Natural killer cell (primary cell): ENCODE measurements at regions not wholly inside any gene's neighbourhood (a gene's known extent, or its start where the extent isn't known, plus 50 kb on each side); places are given as distances from the start of the nearest gene placed in this dataset.

Source experiments
- ATAC-seq, 3 donors: fragments of 150-1000 bp in 2 of 3; fragments of 200-7000 bp in 1 of 3; cut with Tn5 transposase; 1 replicate in 1 of 3; 2 replicates in 2 of 3; pipeline ENCODE4 v1.10.0; 2021; ENCODE audit warnings: mild to moderate bottlenecking in 2 of 3, moderate library complexity in 2 of 3
- DNase-seq, 2 donors: peaks; one replicate each; pipeline versions ENCODE4 v3.0.0 to v3.0.0-alpha.2; 2013 to 2021; ENCODE audit warnings: mixed read lengths in 1 of 2
- H3K27ac ChIP-seq: one replicate; pipeline ENCODE4 v1.5.1; 2013; ENCODE audit warnings: mild to moderate bottlenecking, low read length
- H3K27me3 ChIP-seq: one replicate; pipeline ENCODE4 v1.6.1; 2013; ENCODE audit warnings: low read length; ENCODE audit not compliant: control insufficient read depth, insufficient read depth
- H3K36me3 ChIP-seq: one replicate; pipeline ENCODE4 v1.6.1; 2013; ENCODE audit warnings: low read length; ENCODE audit not compliant: control insufficient read depth, insufficient read depth
- H3K4me1 ChIP-seq: one replicate; pipeline ENCODE4 v1.6.1; 2013; ENCODE audit warnings: low read length; ENCODE audit not compliant: control insufficient read depth, insufficient read depth
- H3K4me3 ChIP-seq: one replicate; pipeline ENCODE4 v1.5.1; 2013; ENCODE audit warnings: low read length
- H3K9me3 ChIP-seq: one replicate; pipeline ENCODE4 v1.6.1; 2013; ENCODE audit warnings: low read length; ENCODE audit not compliant: control insufficient read depth, insufficient read depth
- H3K27ac Mint-ChIP-seq, 2 donors: one replicate each; pipeline ENCODE4 v1.8.0; 2022; ENCODE audit warnings: mild to moderate bottlenecking in 2 of 2, mixed read lengths in 2 of 2, moderate library complexity in 1 of 2
- H3K27me3 Mint-ChIP-seq, 2 donors: one replicate each; pipeline ENCODE4 v1.8.0; 2022; ENCODE audit warnings: low read depth in 2 of 2, mixed read lengths in 2 of 2
- H3K36me3 Mint-ChIP-seq: one replicate; pipeline ENCODE4 v1.8.0; 2022; ENCODE audit warnings: mixed read lengths
- H3K4me1 Mint-ChIP-seq, 2 donors: one replicate each; pipeline ENCODE4 v1.8.0; 2022; ENCODE audit warnings: mixed read lengths in 2 of 2
- H3K4me3 Mint-ChIP-seq: one replicate; pipeline ENCODE4 v1.8.0; 2022; ENCODE audit warnings: mild to moderate bottlenecking, moderate library complexity, mixed read lengths
- H3K9me3 Mint-ChIP-seq, 2 donors: one replicate each; pipeline ENCODE4 v1.8.0; 2022; ENCODE audit warnings: mixed read lengths in 2 of 2
- CTCF ChIP-seq: fragments of 200-600 bp; IDR thresholded peaks from one replicate; pipeline ENCODE4 v1.8.0; 2022; ENCODE audit warnings: antibody characterized with exemption
- WGBS: methylation state at CpG from one replicate; pipeline ENCODE4 v1.1.7; 2013; ENCODE audit warnings: missing lambda C conversion rate; ENCODE audit not compliant: insufficient coverage; 5-methylcytosine and 5-hydroxymethylcytosine counted together
- intact Hi-C: fragments of 100-400 bp; cut with micrococcal nuclease; formaldehyde crosslinking; loops from one replicate; pipeline ENCODE4 v1.14.2; 2022

- H3K27me3 Mint-ChIP-seq, result no peaks in the 10 kb centered on the region
- no peak for DNase-seq
- no peak overlapping the region for H3K4me3 Mint-ChIP-seq
- Histone ChIP-seq H3K4me3 (no peak overlapping the region), H3K4me1 (no peaks in the 10 kb centered on the region), H3K27me3 (no peaks in the 10 kb centered on the region), H3K27ac (no peak overlapping the region), H3K9me3 (no peaks in the 10 kb centered on the region), H3K36me3 (no peaks in the 10 kb centered on the region)
- TF ChIP-seq CTCF, result no peak
- 93% methylated on average over 5 of the region's 5 CpGs for WGBS
- H3K4me1 Mint-ChIP-seq, result no peaks in the 10 kb centered on the region
- no peak overlapping the region for H3K27ac Mint-ChIP-seq
- no peaks in the 10 kb centered on the region for H3K36me3 Mint-ChIP-seq
- peaks cover 0 to 7% of the 10 kb centered on the region in 2 donors for H3K9me3 Mint-ChIP-seq
- intact Hi-C loops, result no loop called here
- no peak for ATAC-seq
Observed at GRCh38 chr14:56989359-56989758, 179.1 kb upstream of the OTX2 start.

GRCh38 chr14:56979936-56980335 lies 169.7 kb upstream of the OTX2 start:
- H3K36me3 Mint-ChIP-seq, result no peaks in the 10 kb centered on the region
- H3K27ac Mint-ChIP-seq, result no peak overlapping the region
- Histone ChIP-seq H3K27ac (no peak overlapping the region), H3K36me3 (no peaks in the 10 kb centered on the region), H3K27me3 (no peaks in the 10 kb centered on the region), H3K4me3 (no peak overlapping the region), H3K9me3 (no peaks in the 10 kb centered on the region), H3K4me1 (no peaks in the 10 kb centered on the region)
- H3K9me3 Mint-ChIP-seq, result peaks cover 2 to 8% of the 10 kb centered on the region in 2 donors
- DNase-seq (no peak), ATAC-seq (no peak)
- no peak for TF ChIP-seq CTCF
- no peaks in the 10 kb centered on the region for H3K4me1 Mint-ChIP-seq
- intact Hi-C loops, result no loop called here
- H3K27me3 Mint-ChIP-seq, result no peaks in the 10 kb centered on the region
- WGBS, result 44% methylated on average over 2 of the region's 3 CpGs
- H3K4me3 Mint-ChIP-seq, result no peak overlapping the region

GRCh38 chr14:56976211-56976610 lies 165.9 kb upstream of the OTX2 start:
- Histone ChIP-seq H3K9me3 (no peaks in the 10 kb centered on the region), H3K4me1 (no peaks in the 10 kb centered on the region), H3K27me3 (no peaks in the 10 kb centered on the region), H3K27ac (no peak overlapping the region), H3K36me3 (no peaks in the 10 kb centered on the region), H3K4me3 (no peak overlapping the region)
- DNase-seq, result no peak
- Mint-ChIP-seq H3K36me3 (no peaks in the 10 kb centered on the region), H3K27me3 (no peaks in the 10 kb centered on the region), H3K9me3 (peaks cover 4 to 8% of the 10 kb centered on the region in 2 donors), H3K4me3 (no peak overlapping the region), H3K4me1 (no peaks in the 10 kb centered on the region), H3K27ac (no peak overlapping the region)
- 54% methylated on average over 2 of the region's 2 CpGs for WGBS
- intact Hi-C loops, result no loop called here
- ATAC-seq, result no peak
- no peak for TF ChIP-seq CTCF

GRCh38 chr14:56975521-56975920 lies 165.2 kb upstream of the OTX2 start:
- no peak overlapping the region for H3K27ac Mint-ChIP-seq
- no peaks in the 10 kb centered on the region for H3K9me3 ChIP-seq
- H3K27me3 Mint-ChIP-seq, result no peaks in the 10 kb centered on the region
- H3K4me3 ChIP-seq, result no peak overlapping the region
- no peak overlapping the region for H3K4me3 Mint-ChIP-seq
- no peaks in the 10 kb centered on the region for H3K27me3 ChIP-seq
- H3K27ac ChIP-seq, result no peak overlapping the region
- no peak for TF ChIP-seq CTCF
- no peaks in the 10 kb centered on the region for H3K36me3 ChIP-seq
- no peaks in the 10 kb centered on the region for H3K4me1 Mint-ChIP-seq
- 100% methylated on average over 2 of the region's 4 CpGs for WGBS
- no peaks in the 10 kb centered on the region for H3K36me3 Mint-ChIP-seq
- H3K4me1 ChIP-seq, result no peaks in the 10 kb centered on the region
- ATAC-seq (no peak), DNase-seq (no peak)
- peaks cover 4 to 7% of the 10 kb centered on the region in 2 donors for H3K9me3 Mint-ChIP-seq
- intact Hi-C loops, result no loop called here
